ENCODE measurements at regions not wholly inside any gene's neighbourhood (a gene's known extent, or its start where the extent isn't known, plus 50 kb on each side); places are given as distances from the start of the nearest gene placed in this dataset.

- DNase-seq (ENCODE audit: low spot score) (no peak), ATAC-seq (no peak)
Measured at GRCh38 chr5:159385536-159385935, 55.2 kb upstream of the IL12B start.

- no peak for DNase-seq (ENCODE audit: low spot score)
- no peak for ATAC-seq
Measured at GRCh38 chr5:159386028-159386711, 55.9 kb upstream of the IL12B start.

- no peak for ATAC-seq
Measured at GRCh38 chr5:159392871-159393270, 62.6 kb upstream of the IL12B start.

GRCh38 chr5:159393854-159394274, 63.6 kb upstream of the IL12B start:
- ATAC-seq (no peak), DNase-seq (ENCODE audit: low spot score) (no peak)

More at GRCh38 chr5:159392871-159393270, 62.6 kb upstream of the IL12B start:
- no peak for DNase-seq (ENCODE audit: low spot score)

- ATAC-seq = no peak
Measured at GRCh38 chr5:159395202-159395601, 64.9 kb upstream of the IL12B start.

GRCh38 chr5:159398936-159399335, 68.6 kb upstream of the IL12B start:
- DNase-seq (ENCODE audit: low spot score) = no peak
- no peak for ATAC-seq

More at GRCh38 chr5:159395202-159395601, 64.9 kb upstream of the IL12B start:
- no peak for DNase-seq (ENCODE audit: low spot score)

- ATAC-seq (no peak), DNase-seq (ENCODE audit: low spot score) (no peak)
Measured at GRCh38 chr5:159400476-159400875, 70.2 kb upstream of the IL12B start.

GRCh38 chr5:159402311-159402710, 72.0 kb upstream of the IL12B start:
- DNase-seq (ENCODE audit: low spot score) = no peak
- no peak for ATAC-seq

GRCh38 chr5:159402856-159403255, 72.6 kb upstream of the IL12B start:
- DNase-seq (ENCODE audit: low spot score) (no peak), ATAC-seq (no peak)

- no peak for DNase-seq (ENCODE audit: low spot score)
- no peak for ATAC-seq
Measured at GRCh38 chr5:159403906-159404681, 73.8 kb upstream of the IL12B start.

- ATAC-seq (no peak), DNase-seq (ENCODE audit: low spot score) (no peak)
Measured at GRCh38 chr5:159405611-159406031, 75.3 kb upstream of the IL12B start.

- DNase-seq (ENCODE audit: low spot score) (no peak), ATAC-seq (no peak)
Measured at GRCh38 chr5:159406571-159406970, 76.3 kb upstream of the IL12B start.

GRCh38 chr5:159409801-159410200, 79.5 kb upstream of the IL12B start:
- DNase-seq (ENCODE audit: low spot score) = no peak
- ATAC-seq = no peak

GRCh38 chr5:159410480-159410879, 80.2 kb upstream of the IL12B start:
- DNase-seq (ENCODE audit: low spot score) (no peak), ATAC-seq (no peak)

GRCh38 chr5:159411115-159411514, 80.8 kb upstream of the IL12B start:
- ATAC-seq = no peak
- DNase-seq (ENCODE audit: low spot score) = no peak

GRCh38 chr5:159412284-159413046, 82.2 kb upstream of the IL12B start:
- DNase-seq (ENCODE audit: low spot score) (no peak), ATAC-seq (no peak)

GRCh38 chr5:159414021-159414420, 83.7 kb upstream of the IL12B start:
- ATAC-seq (no peak), DNase-seq (ENCODE audit: low spot score) (no peak)

- no peak for ATAC-seq
- DNase-seq (ENCODE audit: low spot score) = no peak
Measured at GRCh38 chr5:159415301-159415937, 85.1 kb upstream of the IL12B start.

- ATAC-seq (no peak), DNase-seq (ENCODE audit: low spot score) (no peak)
Measured at GRCh38 chr5:159416438-159416837, 86.2 kb upstream of the IL12B start.

GRCh38 chr5:159417170-159417569, 86.9 kb upstream of the IL12B start:
- ATAC-seq (no peak), DNase-seq (ENCODE audit: low spot score) (no peak)

GRCh38 chr5:159419576-159419975, 89.3 kb upstream of the IL12B start:
- DNase-seq (ENCODE audit: low spot score) = no peak
- no peak for ATAC-seq
